HG03159 (cell line): ENCODE measurements at regions not wholly inside any gene's neighbourhood (a gene's known extent, or its start where the extent isn't known, plus 50 kb on each side); places are given as distances from the start of the nearest gene placed in this dataset.
"Not testable (repeated sequence)": the region's sequence is repeated elsewhere in the genome, so short reads cannot be mapped to it uniquely, and the experiment has no call there.

ENCODE experiments used
- ATAC-seq: cut with Tn5 transposase; IDR thresholded peaks from one replicate; pipeline ENCODE4 v1.9.1; 2021; ENCODE audit warnings: mild to moderate bottlenecking, moderate library complexity; ENCODE audit not compliant: unreplicated experiment

DNA sequence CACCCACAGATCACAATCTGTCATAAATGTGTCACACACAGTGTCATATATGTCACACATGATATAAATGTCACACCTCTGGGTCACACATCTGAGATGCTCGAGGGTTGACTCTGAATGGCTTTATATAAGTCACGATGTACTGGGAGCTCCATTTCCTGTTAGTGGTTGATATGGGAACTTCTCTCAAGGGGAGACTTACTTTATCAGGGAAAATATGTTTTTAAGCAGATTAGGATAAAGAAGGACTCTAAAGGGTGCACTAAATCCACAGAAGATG is 83.9 kb upstream of the MEF2A start:
- ATAC-seq: no peak

DNA sequence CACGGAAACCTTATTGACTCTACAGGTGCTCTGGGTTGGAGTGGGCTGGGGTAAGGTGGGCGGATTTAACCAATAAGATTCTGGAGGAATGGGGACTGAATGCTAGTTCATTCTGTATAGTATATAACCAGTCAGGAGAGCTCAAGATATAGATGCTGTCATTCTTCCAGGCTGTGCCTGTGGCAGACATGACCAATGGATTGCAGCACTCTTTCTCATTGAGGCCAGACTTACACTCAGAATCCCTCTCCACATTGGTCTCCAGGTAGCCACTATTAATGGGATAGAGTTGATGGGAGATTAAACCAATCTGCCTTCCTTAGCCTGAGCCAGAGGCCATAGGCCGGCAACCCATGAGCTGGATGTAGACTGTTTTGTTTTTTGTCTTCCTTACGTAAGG is 82.8 kb upstream of the MEF2A start:
- ATAC-seq: no peak

- ATAC-seq: no peak
These were observed 80.4 kb upstream of the MEF2A start for GRCh38 chr15:99485153-99485961.

DNA sequence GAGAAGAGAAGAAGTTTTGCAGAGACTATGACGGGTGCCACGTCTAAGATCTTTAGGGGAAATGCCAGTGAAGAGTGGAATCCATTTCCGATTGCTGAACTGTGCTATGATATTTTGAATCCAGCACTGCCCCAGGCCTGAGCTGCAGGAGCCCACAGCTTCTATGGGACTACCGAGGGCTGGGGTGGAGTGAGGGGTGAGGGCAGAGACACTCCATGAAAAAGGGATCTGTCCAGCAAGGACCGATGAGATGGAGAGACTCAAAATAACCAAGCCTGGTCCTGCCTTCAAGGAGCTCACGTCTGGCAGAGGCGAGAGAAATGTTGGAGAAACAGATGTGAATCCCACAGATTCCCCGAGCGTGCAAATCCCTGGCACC is 79.8 kb upstream of the MEF2A start:
- ATAC-seq: no peak

GRCh38 chr15:99486371-99487336 is 79.1 kb upstream of the MEF2A start:
- ATAC-seq: no peak

DNA sequence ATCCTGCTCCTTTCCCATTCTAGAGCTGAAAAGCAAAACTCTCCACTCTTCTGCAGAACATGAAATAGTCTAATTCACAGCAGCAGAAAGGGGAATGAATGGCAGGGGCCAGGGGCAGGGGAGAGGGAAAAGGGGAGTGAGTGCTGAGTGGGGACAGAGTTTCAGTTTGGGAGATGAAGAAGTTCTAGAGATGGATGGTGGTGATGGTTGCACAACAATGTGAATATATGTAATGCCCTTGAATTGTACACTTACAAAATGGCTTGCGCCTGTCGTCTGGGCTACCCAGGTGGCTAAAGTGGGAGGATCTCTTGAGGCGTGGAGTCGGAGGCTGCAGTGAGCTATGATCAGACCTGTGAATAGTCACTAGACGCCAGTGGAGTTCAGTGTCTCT is 78.5 kb upstream of the MEF2A start:
- ATAC-seq: no peak

- ATAC-seq: no peak
These were observed 73.5 kb upstream of the MEF2A start for GRCh38 chr15:99492275-99492674.

- no peak for ATAC-seq
These were observed 73.1 kb upstream of the MEF2A start for GRCh38 chr15:99492716-99493115.

DNA sequence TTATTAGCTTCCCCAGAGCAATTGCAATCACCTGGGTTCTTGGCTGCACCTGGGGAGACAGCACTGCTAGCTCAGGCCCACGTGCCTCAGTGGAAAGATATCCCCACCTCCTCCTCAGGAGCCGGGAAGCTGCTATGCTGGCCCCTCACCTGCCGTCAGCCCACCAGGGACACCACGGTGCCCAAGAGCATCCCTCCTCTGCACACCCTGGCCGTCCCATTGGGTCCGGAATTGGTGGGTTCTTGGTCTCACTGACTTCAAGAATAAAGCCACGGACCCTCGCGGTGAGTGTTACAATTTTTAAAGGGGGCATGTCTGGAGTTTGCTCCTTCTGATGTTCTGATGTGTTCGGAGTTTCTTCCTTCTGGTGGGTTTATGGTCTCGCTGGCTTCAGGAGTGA is 72.3 kb upstream of the MEF2A start:
- no peak for ATAC-seq

DNA sequence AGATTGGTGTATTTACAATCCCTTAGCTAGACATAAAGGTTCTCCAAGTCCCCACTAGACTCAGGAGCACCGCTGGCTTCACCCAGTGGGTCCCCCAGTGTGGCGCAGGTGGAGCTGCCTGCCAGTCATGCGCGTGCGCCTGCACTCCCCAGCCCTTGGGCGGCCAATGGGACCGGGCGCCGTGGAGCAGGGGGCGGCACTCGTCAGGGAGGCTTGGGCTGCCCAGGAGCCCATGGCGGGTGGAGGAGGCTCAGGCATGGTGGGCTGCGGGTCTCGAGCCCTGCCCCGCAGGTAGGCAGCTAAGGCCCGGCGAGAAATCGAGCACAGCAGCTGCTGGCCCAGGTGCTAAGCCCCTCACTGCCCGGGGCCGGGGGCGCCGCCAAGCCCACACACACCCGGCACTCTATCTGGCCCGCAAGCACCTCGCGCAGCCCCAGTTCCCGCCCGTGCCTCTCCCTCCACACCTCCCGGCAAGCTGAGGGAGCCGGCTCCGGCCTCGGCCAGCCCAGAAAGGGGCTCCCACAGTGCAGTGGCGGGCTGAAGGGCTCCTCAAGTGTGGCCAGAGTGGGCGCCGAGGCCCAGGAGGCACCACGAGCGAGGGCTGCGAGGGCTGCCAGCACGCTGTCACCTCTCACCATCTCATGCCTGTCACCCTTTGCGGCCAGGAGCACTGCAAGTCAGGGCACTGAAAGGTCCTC is 71.1 kb upstream of the MEF2A start:
- not testable (repeated sequence) for ATAC-seq

DNA sequence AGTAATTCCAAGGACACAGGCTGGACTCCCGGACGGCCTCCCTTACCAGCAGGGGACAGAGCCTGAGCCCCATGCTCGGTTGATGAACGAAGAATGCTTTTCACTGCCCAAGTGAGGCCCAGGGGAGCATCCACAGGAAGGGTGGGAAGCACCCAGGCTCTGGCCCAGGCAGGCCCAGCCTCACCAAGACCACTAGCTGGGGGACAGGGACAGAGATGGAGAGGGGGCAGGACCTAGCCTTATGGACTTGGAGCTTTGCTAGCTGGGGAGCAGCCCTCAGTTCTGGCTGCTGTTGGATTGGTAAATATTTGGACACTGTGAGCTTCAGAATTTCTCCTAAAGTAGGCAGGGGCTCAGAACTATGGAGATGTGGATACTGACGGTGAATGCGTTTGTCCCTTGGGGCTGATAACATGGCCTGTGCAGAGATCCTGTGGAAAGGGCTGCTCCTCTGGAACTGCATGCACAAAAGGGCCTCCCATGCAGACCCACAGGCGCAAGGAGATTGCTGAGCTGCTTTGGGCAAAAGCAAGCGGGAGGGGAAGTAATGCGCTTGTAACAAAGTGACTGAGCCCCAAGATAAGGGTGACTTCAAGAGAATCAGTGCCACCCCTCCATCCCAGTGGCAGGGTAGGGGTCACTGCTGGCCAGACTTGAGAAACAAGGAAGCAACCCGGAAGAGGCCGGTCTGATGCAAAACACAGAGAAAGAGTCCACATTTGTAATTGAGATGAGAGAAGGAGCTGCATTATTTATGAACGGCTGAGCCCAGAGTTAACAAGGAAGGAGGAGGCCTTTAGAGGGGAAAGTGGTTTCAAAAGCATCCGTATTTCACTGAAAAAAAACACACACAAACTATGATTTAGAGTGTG is 70.1 kb upstream of the MEF2A start:
- no peak for ATAC-seq

DNA sequence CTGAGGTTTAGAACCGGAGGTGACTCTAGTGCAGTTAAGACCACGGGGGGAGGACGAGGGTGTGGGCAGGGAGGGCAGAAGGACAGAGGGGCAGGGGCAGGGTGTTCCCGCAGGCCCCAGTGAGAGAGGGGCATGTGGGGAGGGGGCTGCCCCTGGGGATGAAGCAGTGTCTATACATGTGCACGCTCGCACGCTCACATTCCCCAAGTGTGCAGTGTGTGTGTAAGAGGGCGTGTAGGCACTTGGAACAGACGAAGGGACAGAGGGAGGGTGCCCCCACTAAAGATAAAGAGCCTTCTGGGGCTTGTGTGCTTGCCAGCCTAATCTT is 69.5 kb upstream of the MEF2A start:
- ATAC-seq: no peak

DNA sequence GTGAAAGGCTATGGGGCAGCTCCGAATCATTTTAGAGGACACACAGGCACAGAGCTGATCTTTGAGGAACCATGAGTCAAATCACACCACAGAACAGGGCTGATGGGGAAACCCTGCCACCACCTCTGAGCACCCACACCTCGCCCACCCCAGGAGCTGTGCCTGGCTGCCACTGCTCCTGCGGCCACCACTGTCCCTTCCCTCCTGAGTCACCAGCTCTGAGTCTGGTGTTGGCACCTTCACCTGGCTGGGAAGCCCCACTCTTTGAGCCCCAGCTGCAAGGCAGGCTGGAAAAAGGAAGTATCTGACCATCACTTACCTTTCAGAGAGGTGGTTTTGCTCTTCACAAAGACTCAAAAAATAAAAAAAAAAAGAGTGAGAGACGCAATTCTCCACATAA is 63.6 kb upstream of the MEF2A start:
- ATAC-seq: peak; percentile 55

GRCh38 chr15:99502661-99503060 is 63.1 kb upstream of the MEF2A start:
- ATAC-seq: no peak

DNA sequence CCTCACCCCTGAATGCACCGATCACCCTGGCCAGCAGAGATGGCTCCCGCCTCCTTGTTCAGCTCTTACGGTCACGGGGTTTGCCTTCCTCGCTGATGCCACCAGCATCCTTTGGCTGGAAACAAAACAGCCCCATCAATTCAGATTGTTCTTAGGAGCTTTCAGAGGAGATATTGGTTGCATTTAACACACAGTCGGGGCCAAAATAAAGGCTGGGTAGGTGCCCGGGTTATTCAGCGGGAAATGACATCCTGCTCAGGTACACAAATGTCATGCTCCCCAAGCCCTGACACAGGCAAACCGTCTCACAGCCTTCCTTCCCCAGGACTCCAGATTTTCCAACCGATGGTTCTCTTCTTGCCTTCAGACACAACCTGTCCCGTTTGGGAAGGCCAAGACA is 62.4 kb upstream of the MEF2A start:
- ATAC-seq: no peak

DNA sequence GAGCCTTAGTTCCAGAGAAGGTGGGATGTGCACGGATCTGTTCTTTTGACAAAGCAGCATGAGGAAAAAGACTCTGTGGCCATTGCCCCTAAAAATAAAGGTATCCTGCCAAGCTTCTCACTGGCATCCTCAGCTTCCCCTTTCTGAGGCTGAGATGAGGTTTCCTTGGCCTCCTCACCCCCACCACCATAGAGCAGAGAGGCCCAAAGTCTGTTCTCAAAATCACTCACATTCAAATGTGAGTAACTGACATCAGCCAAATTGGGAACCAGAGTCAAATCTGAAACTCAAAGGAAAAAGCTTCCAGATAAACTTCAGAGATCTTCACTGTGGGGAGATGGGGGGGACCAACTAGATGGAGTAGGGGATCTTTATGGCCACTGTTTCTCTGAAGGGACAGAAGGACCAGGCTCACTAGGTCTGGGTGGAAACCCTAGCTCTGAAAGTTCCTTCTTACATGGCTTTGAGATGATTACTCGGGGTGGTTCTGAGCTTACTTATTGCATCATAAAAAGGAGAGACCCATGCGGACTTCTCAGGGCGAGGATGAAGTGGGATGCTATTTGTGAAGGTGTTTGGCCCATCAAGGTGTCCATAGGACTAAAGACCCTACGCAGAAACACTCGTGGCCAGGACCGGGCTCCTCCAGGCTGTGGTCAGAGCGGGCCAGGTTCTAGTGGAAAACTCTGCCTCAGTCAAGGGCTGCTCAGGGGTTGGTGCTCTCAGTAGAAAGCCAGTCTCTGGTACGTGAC is 61.5 kb upstream of the MEF2A start:
- ATAC-seq: peak; percentile 36

DNA sequence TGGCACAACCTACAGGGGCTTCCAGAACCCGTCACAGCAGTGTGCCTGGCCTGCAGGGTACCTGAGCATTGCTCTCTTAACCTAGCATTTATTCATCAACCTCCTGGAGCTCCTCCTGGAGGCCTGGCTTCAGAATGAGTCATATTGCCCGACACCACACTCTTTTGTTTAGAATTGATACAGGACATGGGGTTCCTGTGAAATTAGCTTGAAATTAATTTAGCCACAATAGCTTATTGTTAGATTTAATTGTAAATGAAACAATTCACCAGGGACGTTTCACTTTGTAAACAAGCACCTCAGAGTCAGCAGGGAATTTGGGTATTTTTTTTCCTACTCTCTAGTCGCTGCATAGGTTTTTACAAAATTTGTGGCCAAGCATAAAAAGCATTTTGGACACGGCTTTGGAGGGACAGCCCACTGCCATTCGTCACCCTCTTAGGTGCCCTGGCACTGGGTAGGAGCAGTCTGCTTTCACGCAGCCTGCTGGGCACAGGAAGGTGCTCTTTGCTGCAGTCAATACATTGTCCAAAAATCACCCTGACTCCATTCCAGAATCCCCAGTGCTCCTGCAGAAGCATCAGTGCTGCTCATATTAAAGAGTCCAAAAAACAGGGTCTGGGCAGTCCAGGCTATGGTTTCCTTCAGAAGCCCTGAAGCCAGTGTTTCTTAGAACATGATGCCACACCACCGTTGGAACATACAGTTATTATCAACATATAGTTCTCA is 60.8 kb upstream of the MEF2A start:
- peak; percentile 39 for ATAC-seq

GRCh38 chr15:99506399-99506798 is 59.4 kb upstream of the MEF2A start:
- ATAC-seq: no peak

- no peak for ATAC-seq
These were observed 58.7 kb upstream of the MEF2A start for GRCh38 chr15:99507016-99507503.
